Upper lobe of left lung (tissue), 4 donors: ENCODE measurements at regions not wholly inside any gene's neighbourhood (a gene's known extent, or its start where the extent isn't known, plus 50 kb on each side); places are given as distances from the start of the nearest gene placed in this dataset.

Source experiments
- POLR2A ChIP-seq, 4 donors: fragments of 450-650 bp; IDR thresholded peaks; one replicate each; pipeline ENCODE4 v1.5.1; 2016 to 2017; ENCODE audit warnings: antibody characterized with exemption in 4 of 4, mild to moderate bottlenecking in 2 of 4
- TF ChIP-seq, protein P1 (sequence below), 6 experiments: fragments of 450-650 bp in 4 of 6; fragments of 200-600 bp in 2 of 6; sonication (generic) in 2 of 6; IDR thresholded peaks; one replicate each; pipeline ENCODE4 v1.5.1; 2016 to 2019; ENCODE audit warnings: antibody characterized with exemption in 6 of 6

DNA sequence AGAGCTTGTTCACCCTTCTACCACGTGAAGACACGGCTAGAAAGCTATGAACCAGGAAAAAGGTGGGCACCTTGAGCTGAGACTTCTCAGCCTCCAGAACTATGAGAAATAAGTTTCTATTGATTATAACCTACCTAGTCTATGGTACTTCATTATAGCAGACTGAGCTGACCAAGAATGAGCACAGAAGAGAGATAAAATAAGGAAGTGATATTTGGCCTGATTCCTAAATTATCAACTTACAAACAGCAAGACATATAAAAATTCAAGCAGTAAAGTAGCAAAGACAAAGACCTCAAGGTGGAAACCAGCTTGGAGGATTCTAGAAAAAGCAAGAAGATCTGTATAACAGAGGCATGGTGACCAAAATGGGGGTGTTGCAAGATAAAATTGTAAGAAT lies 63.9 kb upstream of the OSTN start:
- TF ChIP-seq, protein P1, sequence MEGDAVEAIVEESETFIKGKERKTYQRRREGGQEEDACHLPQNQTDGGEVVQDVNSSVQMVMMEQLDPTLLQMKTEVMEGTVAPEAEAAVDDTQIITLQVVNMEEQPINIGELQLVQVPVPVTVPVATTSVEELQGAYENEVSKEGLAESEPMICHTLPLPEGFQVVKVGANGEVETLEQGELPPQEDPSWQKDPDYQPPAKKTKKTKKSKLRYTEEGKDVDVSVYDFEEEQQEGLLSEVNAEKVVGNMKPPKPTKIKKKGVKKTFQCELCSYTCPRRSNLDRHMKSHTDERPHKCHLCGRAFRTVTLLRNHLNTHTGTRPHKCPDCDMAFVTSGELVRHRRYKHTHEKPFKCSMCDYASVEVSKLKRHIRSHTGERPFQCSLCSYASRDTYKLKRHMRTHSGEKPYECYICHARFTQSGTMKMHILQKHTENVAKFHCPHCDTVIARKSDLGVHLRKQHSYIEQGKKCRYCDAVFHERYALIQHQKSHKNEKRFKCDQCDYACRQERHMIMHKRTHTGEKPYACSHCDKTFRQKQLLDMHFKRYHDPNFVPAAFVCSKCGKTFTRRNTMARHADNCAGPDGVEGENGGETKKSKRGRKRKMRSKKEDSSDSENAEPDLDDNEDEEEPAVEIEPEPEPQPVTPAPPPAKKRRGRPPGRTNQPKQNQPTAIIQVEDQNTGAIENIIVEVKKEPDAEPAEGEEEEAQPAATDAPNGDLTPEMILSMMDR (IDR thresholded peaks at IDR 0.05) = no peak
- TF ChIP-seq POLR2A (IDR thresholded peaks at IDR 0.05) = no peak
